ENCODE measurements at regions not wholly inside any gene's neighbourhood (a gene's known extent, or its start where the extent isn't known, plus 50 kb on each side); places are given as distances from the start of the nearest gene placed in this dataset.

- DNase-seq = no peak
These were observed 691.3 kb downstream of the SQOR start for GRCh38 chr15:46326173-46326572.

GRCh38 chr15:46328821-46329220 is 694.0 kb downstream of the SQOR start:
- no peak for DNase-seq

- DNase-seq = no peak
These were observed 695.0 kb downstream of the SQOR start for GRCh38 chr15:46329876-46330275.

GRCh38 chr15:46331546-46331945 is 696.7 kb downstream of the SQOR start:
- no peak for DNase-seq

DNA sequence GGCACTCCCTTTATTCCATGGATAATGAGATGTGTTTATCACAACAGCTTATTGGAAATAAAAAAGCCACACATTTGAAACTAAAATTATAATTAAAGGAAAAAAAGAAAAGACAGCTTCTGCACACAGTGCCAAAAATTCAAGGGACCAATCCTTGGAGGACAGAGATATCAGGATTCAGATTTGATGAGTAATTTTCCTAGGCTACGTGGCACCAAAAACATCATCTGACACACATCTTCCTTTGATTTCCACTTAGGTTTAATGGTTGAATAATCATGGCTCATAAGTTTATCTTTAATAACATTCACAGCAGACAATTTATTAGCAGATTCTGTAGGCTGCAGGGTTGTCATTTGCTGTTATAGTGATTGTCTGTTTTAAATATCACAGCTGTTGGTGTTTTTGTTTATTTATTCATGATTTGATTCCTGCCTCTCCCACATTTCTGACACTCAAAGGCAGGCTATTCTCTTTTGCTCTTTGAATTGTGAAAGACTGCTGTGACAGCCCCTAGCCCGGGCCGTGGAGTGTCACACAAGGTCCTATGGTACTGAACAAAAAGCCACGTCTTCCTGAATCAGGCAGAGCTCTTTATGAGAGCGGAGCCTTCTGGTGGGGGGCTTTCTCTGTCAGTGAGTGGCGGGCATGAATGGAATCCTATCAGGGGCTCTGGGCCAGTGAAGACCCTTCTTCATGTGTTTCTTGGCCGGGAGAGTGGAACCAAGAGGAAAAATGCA is 708.5 kb downstream of the SQOR start:
- no peak for DNase-seq

DNA sequence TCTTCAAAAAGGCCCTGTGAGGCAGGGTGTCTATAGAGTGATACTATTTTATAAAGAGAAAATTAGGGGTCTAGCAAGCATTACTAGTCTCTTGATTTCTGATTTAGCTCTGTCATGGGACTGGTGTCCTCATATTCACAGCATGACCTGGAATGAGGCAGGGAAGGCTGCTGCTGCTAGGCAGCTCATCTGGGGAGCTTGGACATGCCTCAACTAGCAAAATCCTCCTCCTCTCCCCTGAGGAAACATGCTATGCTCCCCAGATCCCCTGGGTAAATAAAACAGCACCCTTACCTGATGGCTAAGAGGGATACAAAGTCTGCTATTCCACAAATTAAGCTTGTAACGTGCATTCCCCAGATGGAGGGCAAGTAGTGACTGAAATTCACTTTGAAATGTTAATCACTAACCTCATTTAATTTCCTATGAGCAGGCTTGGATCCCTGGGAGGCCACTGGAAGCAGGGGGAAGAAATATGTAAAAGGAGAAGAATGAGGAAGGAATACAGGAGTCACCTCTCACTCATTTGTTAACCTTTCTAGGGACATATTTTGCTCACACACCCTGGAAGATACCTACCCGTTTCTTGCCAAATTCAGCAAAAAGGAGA is 709.4 kb downstream of the SQOR start:
- DNase-seq = no peak

DNA sequence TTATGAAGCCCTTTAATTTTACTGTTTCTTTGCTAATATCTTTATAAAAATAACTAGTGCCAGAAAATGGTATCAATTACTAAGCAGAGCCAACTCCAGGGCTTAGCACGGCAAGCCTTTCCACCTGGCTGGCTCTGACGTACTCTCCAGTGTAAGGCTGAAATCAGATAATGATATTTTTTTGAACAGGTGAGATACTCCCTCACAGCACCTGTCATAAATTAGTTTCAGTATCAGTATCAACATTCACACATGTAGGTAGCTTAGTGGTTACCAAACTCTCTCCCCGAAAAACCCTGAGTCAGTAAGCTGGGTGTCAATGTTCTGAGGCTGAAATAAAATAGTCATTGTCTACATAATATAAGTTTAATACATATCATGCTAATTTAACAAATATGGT is 710.1 kb downstream of the SQOR start:
- DNase-seq = no peak

DNA sequence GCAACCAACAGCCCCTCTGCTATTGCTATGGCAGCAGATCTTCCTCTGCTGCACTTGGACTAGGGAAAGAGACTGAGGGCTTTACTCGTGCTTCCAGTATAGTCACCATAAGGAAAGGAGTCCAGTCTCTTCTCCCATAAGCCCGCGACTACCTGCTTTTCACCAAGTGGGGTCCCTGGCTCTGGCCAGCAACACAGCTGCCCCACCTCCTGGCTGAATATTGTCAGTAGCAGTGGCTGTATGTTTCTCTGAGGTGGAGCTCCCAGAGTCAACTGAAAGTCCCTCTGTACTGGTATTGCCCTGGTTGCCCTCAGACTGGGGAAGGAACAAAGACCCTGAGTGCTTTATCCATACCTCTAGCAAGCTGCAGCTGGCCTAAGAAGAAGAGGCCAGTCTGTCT is 719.6 kb downstream of the SQOR start:
- no peak for DNase-seq

GRCh38 chr15:46365572-46365971 is 730.7 kb downstream of the SQOR start:
- peak; percentile 29 for DNase-seq

DNA sequence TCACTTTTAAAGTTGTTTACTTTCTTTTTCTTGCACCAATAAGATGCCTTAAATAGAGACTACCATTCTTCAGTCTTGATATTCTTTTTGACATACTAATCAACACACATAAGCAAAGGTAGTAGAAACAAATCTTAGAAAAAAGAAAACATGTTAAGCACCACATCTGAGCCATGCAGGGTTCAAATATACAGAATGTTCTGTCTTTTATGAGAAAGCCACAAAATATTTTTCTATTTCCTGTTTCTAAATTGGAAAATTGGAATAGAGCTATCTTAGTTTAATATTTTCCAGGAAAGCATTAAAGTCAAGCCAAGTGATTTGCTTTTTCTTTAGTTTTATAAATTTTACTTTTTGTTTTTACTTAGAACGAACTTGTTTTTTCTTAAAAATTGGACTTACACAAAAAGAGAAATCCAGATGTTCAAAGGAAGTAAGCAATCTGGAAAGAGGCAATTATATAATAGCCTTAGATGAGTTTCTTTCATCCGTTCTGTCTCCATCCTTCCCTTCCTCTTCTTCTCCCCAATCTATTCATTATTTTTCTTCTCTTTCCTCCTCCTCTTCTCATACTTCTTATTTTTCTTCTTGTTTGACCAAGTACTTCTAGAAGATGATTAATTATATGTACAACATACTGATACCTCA is 731.7 kb downstream of the SQOR start:
- peak; percentile 16 for DNase-seq

DNA sequence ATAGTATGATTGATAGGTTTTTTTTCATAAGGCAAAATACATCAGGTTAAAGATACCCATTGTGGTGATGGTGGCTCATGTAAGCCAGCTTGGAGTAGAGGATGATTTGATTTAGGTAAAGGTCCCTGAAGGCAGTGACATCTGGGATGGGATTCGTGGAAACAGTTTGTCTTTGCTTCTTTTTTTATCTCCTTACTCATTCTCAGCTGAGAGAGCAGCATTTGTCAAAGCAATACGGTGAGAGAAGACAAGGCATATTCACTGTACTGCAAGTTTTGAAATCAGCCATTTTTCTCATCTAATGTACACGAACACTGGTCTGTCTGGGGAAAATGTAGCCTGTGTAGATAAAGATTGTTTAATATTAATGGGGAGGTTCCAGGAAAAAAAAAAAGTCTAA is 749.1 kb downstream of the SQOR start:
- no peak for DNase-seq

GRCh38 chr15:46386356-46386755 is 751.5 kb downstream of the SQOR start:
- DNase-seq = no peak

DNA sequence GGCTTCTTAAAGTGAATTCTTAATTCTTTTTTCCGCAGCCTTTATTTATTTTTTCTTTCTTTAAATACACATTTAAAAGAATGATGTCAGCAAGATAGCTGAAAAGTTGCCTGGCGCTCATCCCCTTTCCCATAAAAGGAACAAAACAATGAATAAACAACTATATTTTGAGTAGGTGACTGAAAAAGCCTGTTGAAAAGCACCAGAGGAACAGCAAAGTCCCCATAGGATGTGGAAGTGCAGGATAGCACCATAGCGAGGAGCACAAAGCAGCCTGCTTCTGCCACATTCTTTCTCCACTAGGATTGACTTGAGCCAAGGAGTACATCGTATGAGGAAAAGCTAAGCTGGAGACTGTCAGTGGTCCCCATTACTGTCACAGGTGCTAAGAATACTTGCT is 754.9 kb downstream of the SQOR start:
- DNase-seq = no peak

- DNase-seq = no peak
These were observed 759.6 kb downstream of the SQOR start for GRCh38 chr15:46394463-46394862.

DNA sequence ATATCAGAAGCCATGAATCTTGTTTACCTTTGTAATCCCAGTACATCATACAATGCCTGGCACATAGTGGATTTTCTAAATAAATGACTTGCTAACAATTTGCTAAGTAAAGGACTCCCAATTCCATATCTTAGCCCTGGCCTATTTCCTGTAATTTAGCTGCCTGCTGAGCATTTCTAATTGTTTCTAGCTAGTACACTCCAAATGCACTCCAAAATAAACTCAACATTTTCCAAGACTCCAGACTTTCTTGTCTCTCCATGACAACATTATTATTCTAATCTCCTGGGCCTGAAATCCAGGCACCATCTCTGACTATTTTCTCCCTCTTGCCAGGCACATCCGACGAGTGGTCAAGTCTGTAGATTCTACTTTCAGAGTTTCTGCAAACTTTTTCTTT is 773.5 kb downstream of the SQOR start:
- no peak for DNase-seq

DNA sequence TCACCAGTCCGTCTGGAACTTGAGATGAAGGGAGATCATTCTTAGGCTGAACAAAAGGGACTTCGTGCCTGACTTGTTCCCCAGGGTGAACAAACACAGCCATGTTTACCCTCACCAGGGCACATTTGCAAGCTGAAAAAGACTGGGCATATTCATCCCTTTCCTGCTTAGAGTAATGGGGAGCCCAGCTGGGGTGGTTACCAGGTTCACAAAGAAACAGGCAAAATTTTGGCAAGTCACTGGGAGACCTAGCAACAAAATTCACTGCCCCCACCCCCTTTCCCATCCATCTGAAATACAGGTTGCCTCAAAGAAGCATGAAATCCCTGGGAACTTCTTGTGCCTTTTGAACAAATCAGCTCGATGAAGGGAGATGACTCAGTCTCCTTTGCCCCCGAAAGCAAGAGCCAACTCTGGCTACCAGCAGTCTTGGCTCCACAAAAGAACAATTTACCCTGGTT is 775.0 kb downstream of the SQOR start:
- DNase-seq = no peak

DNA sequence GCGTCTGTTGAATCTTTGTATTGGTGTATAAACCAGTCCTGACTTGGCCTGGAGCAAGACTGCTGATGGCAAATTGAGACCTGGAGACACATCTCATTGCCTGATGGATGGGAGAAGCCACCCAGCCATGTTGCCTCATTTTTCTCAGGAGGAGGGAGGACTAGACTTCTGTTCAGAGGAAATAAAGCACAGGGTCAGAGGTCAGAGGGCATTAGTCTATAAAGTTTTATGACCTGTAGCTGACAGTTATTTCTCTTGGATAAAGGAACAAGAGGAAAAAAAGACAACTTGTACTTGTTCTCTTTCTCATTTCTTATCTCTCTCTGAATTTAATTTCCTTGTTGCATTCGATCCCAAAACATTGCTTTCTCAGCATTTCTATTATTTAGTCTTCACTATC is 775.9 kb downstream of the SQOR start:
- no peak for DNase-seq

DNA sequence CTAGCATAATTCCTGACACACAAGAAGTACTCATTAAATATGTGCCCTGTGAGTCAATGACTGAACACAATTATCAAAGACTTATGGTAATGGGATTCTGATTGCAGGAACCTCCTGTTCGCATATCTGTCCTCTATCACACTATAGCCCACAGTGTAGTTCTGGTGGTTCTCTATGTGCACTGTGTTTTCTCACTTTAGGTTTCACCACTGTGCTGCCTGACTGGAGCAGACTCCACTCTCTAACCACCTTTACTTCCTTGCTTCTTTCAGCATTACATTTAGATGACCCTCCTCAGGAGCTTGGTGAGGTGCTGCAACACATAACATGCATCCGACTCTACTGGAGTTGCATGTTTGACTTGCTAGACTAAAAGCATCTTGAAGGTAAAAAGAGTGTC is 777.1 kb downstream of the SQOR start:
- no peak for DNase-seq

- no peak for DNase-seq
These were observed 779.0 kb downstream of the SQOR start for GRCh38 chr15:46413799-46414198.

GRCh38 chr15:46416544-46416943 is 781.7 kb downstream of the SQOR start:
- DNase-seq = peak; percentile 20

GRCh38 chr15:46420990-46421389 is 786.2 kb downstream of the SQOR start:
- DNase-seq = peak; percentile 8

- DNase-seq = no peak
These were observed 806.6 kb downstream of the SQOR start for GRCh38 chr15:46441294-46442062.

DNA sequence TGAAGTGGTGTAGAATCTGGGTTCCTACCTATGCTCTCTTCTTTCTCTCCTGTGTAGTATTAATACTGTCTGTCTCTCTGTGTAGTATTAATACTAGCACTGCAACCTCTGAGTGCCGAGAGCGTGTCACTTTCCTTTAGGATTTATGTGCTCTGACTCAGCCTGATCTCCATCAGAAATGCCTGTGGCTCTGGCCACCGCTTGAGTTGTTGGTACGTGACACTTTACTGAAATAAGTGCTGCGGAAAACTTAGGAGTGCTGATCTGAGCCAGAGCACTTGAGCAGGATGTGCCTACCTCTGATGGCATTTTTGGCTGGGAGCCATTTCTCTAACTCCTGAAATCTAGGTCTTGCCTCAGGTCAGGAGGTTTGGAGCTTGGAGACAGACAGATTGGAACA is 807.4 kb downstream of the SQOR start:
- DNase-seq = no peak
